Bronchial epithelial cell (primary cell): ENCODE measurements at regions not wholly inside any gene's neighbourhood (a gene's known extent, or its start where the extent isn't known, plus 50 kb on each side); places are given as distances from the start of the nearest gene placed in this dataset.

Experiments
- DNase-seq: peaks from one replicate; pipeline ENCODE4 v3.0.0-alpha.2; 2010; ENCODE audit warnings: low read depth
- FAIRE-seq: peaks from 2 replicates; lab custom pipeline; 2011; peaks lifted over from hg19 to GRCh38; lab: Jason Lieb, UNC
- H3K27me3 ChIP-seq: 2 replicates; pipeline ENCODE4 v1.5.1; 2011; ENCODE audit warnings: low read length; ENCODE audit not compliant: control insufficient read depth, insufficient read depth
- H3K36me3 ChIP-seq: 2 replicates; pipeline ENCODE4 v1.5.1; 2011; ENCODE audit warnings: low read length; ENCODE audit not compliant: control insufficient read depth, insufficient read depth
- H3K4me3 ChIP-seq: 2 replicates; pipeline ENCODE4 v1.5.1; 2011; ENCODE audit warnings: mild to moderate bottlenecking, low read depth, low read length, control low read depth
- TF ChIP-seq, protein P1 (sequence below): IDR thresholded peaks from 2 replicates; pipeline ENCODE4 v1.5.1; 2011; ENCODE audit warnings: mild to moderate bottlenecking, moderate library complexity, low read length, control low read depth, inconsistent platforms; ENCODE audit not compliant: insufficient read depth, severe bottlenecking

DNA sequence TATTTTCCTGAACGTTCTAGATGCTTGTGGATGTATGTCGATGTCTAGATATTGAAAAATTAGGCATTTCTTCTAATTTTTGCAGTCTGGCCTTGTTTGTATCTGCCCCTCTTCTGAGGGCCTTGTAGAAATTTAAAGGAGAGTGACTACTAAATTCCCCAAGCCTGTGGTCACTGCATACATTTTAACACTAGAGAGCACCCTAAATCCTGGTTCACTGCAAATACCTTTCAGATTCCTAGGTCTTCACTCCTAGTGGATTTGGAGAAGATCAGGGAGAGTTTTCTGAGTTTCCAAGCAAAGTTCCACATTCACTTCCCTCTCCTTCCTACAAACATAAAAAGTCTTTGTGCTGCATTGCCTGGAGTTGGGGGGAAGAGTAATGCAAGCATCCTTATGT lies 1272.5 kb downstream of the OLFM4 start:
- H3K36me3 ChIP-seq: no peaks in the 10 kb centered on the region
- DNase-seq (no peak), FAIRE-seq (no peak)
- TF ChIP-seq, protein P1, sequence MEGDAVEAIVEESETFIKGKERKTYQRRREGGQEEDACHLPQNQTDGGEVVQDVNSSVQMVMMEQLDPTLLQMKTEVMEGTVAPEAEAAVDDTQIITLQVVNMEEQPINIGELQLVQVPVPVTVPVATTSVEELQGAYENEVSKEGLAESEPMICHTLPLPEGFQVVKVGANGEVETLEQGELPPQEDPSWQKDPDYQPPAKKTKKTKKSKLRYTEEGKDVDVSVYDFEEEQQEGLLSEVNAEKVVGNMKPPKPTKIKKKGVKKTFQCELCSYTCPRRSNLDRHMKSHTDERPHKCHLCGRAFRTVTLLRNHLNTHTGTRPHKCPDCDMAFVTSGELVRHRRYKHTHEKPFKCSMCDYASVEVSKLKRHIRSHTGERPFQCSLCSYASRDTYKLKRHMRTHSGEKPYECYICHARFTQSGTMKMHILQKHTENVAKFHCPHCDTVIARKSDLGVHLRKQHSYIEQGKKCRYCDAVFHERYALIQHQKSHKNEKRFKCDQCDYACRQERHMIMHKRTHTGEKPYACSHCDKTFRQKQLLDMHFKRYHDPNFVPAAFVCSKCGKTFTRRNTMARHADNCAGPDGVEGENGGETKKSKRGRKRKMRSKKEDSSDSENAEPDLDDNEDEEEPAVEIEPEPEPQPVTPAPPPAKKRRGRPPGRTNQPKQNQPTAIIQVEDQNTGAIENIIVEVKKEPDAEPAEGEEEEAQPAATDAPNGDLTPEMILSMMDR: no peak
- H3K27me3 ChIP-seq: no peaks in the 10 kb centered on the region
- no peak overlapping the region for H3K4me3 ChIP-seq

DNA sequence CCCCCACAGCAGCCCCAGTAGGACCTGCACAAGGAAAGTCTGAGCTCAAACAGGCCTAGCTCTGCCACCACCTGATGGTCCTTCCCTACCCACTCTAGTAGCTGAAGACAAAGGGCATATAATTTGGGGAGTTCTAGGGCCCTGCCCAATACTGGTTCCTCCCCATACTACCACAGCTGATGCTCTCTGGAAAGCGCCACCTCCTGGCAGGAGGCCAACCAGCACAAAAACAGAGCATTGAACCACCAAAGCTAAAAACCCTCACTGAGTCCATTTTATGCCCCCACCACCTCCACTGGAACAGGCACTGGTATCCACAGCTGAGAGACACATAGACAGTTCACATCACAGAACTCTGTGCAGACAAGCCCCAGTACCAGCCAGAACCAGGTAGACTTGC lies 1276.8 kb downstream of the OLFM4 start:
- Histone ChIP-seq H3K36me3 (no peaks in the 10 kb centered on the region), H3K4me3 (no peak overlapping the region), H3K27me3 (no peaks in the 10 kb centered on the region)
- DNase-seq: no peak
- TF ChIP-seq, protein P1: no peak
- no peak for FAIRE-seq

DNA sequence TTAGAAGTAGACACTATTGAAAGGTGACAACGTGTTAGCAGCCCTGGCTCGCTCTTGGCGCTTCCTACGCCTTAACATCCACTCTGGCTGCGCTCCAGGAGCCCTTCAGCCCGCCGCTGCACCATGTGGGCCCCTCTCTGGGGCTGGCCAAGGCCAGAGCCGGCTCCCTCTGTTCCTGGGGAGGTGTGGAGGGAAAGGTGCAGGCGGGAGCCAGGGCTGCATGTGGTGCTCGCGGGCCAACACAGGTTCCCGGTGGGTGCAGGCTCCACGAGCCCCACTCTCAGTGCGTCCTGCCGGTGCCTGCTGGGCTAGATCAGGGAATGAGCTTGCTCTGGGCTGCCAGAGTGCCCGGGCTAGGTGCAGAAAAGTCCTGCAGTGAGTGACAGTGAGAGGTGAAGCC lies 1284.3 kb downstream of the OLFM4 start:
- no peak for FAIRE-seq
- H3K4me3 ChIP-seq: no peak overlapping the region
- H3K36me3 ChIP-seq: no peaks in the 10 kb centered on the region
- TF ChIP-seq, protein P1: no peak
- no peaks in the 10 kb centered on the region for H3K27me3 ChIP-seq
- DNase-seq: no peak

DNA sequence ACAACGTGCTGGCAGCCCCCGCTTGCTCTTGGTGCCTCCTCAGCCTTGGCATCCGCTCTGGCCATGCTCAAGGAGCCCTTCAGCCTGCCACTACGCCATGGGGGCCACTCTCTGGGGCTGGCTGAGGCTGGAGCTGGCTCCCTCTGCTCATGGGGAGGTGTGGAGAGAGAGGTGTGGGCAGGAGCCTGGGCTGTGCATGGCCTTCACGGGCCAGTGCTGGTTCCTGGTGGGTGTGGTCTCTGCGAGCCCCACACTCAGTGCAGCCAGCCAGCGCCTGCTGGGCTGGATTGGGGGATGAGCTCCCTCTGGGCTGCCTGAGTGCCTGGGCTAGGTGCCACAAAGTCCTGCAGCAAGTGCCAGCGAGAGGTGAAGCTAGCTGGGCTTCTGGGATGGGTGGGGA lies 1289.1 kb downstream of the OLFM4 start:
- Histone ChIP-seq H3K36me3 (no peaks in the 10 kb centered on the region), H3K27me3 (no peaks in the 10 kb centered on the region), H3K4me3 (no peak overlapping the region)
- DNase-seq (no peak), FAIRE-seq (no peak)
- TF ChIP-seq, protein P1: no peak

DNA sequence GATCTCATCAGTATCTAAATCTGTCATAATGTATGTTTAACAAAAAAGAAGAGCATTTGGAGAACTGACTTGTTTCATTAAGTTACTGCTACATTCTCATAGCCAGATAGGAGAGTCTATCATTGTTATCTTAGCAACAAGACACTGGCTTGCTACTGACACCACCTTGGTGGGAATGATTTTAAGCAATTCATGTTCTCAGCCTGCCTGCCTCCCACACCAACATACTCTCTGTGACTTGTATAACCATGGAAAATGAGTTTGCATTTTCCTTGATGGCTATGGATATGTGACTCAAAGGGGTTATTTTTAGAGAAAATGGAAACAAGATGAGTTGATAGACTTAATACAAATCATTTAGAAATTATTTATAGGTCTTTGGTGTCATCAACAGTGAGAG lies 1308.9 kb downstream of the OLFM4 start:
- DNase-seq: no peak
- Histone ChIP-seq H3K4me3 (no peak overlapping the region), H3K27me3 (no peaks in the 10 kb centered on the region), H3K36me3 (no peaks in the 10 kb centered on the region)
- no peak for FAIRE-seq
- TF ChIP-seq, protein P1: no peak

DNA sequence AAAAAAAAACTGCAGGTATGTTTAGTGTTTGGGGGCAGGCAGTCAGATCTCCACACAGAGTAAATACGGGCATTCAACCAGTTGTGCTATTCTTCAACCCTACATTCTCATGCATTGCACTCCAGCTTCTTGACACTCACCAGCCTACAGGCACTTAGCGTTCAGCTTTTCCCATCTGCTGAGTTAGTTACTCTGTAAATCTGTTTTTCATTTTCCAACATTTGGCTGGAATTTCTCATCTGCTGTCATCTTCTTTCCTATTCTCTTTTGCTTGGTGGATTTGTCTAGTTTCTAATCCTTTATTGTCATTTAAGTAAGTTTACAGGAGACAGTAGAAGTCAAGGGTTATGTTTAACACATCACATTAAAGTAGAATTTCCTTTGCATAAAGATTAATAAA lies 1318.9 kb downstream of the OLFM4 start:
- H3K27me3 ChIP-seq: no peaks in the 10 kb centered on the region
- no peak for DNase-seq
- no peak for FAIRE-seq
- H3K36me3 ChIP-seq: no peaks in the 10 kb centered on the region
- H3K4me3 ChIP-seq: no peak overlapping the region
- TF ChIP-seq, protein P1: no peak
